HG03442 (cell line): ENCODE measurements at regions not wholly inside any gene's neighbourhood (a gene's known extent, or its start where the extent isn't known, plus 50 kb on each side); places are given as distances from the start of the nearest gene placed in this dataset.
"Not testable (repeated sequence)": the region's sequence is repeated elsewhere in the genome, so short reads cannot be mapped to it uniquely, and the experiment has no call there.

Source experiments
- ATAC-seq: cut with Tn5 transposase; IDR thresholded peaks from one replicate; pipeline ENCODE4 v1.9.1; 2021; ENCODE audit warnings: mild to moderate bottlenecking, moderate library complexity; ENCODE audit not compliant: unreplicated experiment

DNA sequence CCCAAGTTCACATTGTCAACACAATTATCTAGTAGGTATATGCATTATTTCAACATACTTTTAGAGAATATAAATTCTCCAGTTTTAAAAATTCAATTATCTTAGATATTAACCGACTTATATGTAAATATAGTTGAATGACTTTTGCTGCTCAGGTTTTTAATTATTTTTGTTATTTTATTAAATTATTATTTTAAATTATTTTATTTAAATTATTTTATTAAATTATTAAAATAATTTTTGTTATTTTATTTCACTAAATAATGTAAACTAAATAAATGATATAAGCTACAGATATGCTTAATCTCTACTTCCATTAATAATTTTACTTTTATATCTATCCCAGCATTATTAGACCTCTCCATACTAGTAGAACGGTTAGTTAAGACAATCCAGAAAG is 544.3 kb upstream of the ARRDC3 start:
- ATAC-seq: no peak

DNA sequence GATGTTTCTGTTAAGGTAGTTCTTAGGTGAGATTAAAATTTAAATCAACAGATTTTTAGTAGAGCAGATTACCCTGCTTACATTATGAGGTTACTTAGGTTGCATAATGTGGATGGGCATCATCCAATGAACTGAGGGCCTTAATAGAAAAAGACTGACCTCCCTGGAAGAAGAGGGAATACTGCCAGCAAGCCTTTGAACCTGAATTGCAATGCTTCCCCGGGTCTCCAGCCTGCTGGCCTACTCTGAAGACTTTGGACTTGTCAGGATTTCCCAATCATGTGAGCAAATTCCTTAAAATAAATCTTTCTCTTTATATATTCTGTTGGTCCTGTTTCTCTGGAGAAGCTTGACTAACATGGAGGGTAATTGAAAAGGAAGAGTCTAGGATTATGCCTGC is 542.1 kb upstream of the ARRDC3 start:
- no peak for ATAC-seq

DNA sequence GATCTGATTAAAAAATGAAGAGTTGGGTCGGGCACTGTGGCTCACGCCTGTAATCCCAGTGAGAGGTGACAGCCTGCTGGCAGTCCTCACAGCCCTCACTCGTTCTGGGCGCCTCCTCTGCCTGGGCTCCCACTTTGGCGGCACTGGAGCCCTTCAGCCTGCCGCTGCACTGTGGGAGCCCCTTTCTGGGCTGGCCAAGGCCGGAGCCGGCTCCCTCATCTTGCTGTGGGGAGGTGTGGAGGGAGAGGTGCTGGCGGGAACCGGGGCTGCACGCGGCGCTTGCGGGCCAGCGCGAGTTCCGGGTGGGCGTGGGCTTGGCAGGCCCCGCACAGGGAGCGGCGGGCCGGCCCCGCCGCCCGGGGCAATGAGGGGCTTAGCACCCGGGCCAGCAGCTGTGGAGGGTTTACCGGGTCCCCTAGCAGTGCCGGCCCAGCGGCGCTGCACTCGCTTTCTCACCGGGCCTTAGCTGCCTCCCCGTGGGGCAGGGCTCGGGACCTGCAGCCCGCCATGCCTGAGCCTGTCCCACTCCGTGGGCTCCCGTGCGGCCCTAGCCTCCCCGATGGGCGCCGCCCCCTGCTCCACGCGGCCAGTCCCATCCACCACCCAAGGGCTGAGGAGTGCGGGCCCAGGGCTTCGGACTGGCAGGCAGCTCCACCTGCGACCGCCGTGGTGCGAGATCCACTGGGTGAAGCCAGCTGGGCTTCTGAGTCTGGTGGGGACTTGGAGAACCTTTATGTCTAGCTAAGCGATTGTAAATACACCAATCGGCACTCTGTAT is 534.1 kb upstream of the ARRDC3 start:
- not testable (repeated sequence) for ATAC-seq

DNA sequence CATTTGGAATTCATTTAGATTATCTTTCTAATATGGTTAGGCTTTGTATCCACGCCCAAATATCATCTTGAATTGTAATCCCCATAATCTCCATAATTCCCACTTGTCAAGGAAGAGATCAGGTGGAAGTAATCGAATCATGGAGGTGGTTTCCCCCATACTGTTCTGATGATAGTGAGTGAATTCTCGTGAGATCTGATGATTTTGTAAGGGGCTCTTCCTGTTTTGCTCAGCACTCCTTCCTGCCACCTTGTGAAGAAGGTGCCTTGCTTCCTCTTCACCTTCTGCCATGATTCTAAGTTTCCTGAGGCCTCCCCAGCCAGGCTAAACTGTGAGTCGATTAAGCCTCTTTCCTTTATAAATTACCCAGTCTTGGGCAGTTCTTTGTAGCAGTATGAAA is 527.5 kb upstream of the ARRDC3 start:
- no peak for ATAC-seq

DNA sequence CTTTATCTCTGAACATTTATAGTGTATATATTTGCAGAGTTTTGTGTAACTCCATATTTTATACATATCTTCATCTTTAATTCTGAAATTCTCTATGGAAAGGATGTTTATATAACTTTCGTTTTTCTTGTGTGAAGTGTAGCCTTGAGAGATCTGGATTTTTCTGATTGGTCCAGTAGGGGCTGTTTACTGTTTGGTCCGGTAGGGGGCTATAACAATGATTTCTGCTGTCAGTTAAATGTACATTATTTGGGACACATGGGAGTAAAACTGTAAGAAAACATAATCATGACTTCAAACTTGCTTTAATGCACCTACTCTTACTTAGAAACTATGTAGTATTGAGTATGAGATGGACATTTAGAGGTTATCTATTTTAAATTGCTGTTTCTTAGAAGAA is 527.1 kb upstream of the ARRDC3 start:
- no peak for ATAC-seq

DNA sequence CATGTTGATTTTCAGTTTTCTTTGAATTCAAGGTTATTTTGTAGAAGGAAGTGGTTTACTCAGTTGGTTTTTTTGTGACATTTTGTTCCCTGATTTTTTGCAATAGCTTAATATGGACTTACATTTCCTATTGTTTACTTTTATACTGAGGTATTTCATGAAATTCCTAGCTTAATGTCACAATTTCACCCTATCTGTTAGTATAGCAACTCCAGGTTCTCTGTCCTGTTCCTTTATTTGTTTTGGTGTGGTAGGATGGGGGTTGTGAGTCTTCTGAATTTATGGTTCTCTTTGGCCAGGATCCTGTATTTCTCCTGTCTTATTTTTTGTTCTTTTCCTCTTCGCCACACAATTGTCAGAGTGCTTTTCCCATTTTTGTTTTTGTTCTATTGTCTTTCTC is 523.4 kb upstream of the ARRDC3 start:
- no peak for ATAC-seq

DNA sequence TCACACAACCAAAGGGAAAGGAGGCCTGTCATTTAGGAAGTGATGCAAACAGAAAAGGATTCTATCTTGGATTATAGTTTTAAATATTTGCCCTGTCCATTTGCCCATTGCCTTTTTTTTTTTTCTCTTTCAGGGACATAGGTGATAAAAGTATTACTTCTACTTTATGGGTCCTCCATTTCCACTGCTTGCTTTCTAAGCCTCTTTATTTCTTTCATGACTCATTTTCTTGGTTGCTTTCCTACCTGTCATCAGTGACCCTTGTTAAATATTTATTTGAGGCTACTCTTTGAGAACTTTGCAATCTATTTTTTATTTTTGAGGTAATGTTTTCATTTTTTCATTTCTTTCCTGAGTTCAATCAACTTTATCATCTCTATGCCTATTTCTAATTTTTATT is 522.9 kb upstream of the ARRDC3 start:
- no peak for ATAC-seq

DNA sequence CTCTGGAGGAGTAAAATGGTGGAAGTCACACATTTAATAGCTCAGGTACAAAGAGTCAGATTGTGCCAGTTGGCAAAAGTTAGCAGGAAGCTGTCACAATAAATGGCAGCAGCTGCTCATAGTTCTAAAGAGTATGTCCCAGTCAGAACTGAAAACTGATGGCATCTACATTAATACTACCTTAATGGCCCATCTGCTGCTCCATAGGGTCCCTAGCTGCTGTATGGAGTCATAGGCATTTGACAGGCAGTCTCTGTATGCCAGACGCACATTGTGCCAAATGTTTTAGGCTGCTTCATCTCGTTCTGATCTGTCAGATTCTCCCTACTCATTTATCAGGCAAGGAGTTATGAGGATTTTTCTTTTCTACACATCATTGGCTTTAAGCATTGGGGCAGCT is 515.8 kb upstream of the ARRDC3 start:
- no peak for ATAC-seq

DNA sequence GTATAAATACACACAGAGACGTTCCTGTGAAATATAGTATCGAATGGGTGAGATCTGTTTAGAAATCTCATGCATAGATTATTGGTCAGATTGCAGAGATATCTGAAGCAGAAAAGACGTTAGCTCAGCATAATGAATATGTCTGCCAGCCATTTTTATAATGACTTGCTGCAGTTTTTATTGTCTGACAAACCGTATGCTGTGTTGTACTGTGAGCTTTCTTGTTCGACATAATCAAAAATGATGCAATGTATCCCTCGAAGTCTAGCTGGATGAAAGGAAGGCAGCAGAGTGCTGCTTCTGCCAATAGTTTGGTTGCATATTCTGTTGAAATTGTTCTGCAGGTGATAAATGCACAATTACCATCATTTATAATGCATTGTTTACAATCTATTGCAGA is 514.9 kb upstream of the ARRDC3 start:
- ATAC-seq: no peak

DNA sequence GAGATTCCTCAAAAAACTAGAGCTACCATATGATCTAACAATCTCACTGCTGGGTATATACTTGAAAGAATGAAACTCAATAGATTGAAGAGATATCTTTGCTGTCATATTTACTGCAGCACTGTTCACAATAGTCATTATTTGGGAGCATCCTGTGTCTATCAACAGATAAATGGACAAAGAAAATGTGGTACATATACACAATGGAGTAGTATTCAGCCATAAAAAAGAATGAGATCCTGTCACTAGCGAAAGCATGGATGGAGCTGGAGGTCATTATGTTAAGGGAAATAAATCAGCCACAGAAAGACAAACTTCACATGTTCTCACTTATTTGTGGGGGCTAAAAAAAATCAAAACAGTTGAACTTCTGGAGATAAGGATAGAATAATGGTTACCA is 505.7 kb upstream of the ARRDC3 start:
- no peak for ATAC-seq

DNA sequence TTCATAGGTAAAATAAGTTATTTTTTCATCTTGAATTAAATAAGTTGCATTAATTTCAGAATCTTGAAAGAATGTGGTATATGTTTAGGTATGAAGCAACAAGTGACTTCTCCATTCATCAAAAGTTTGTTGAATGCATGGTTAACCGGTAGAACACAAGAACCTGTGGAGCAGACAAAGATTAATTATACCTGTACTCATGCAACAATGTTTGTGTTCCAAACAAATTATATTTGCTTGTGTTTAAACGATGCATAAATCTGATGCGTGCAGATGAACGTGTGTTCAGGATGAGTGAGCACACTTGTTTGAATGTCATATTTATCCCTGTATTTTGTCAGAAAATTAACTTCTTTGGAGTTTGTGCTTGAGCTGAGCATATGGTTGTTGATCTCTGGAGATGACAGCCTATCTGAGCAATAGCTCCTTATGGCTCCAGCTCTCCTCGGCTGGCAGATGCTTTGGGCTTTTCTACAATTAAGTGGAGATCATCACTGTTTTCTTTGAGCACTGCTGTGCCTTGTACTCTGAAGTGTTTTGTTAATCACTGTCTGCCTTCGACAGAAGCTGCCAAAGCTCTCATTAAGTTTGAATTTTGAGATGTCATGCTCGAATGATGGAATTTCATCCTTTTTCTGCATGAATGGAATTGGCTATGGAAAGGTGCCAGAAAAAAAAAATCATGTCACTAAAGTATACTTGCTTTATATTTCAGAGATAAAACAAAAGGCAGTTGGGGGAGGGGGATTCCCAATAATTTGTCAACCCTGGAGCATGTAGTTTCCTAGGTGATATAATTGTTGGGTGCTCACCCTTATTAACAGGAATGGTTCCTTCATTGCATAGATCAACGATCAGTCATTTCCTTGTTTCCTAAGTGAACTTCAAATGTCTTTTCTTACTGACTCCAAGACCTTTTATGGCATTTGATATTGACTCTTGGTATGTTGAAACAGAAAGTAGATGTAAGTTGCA is 502.5 kb upstream of the ARRDC3 start:
- no peak for ATAC-seq

DNA sequence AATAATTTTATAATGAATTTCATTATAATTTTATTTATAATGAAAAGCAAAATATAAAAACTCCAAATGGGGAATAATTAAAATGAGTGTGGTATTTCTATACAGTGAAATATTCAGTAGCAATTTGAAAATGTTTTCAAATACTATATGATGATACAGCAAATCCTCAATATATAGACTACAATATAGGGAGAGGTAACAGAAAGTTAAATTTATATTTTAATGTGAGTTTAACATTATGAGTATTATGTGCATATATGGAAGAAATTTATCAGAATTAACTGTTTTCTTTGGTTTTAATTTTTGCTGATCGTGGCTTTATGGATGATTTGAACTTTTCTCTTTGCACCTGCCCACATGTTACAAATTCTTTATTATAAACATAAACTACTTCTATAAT is 500.9 kb upstream of the ARRDC3 start:
- ATAC-seq: no peak

DNA sequence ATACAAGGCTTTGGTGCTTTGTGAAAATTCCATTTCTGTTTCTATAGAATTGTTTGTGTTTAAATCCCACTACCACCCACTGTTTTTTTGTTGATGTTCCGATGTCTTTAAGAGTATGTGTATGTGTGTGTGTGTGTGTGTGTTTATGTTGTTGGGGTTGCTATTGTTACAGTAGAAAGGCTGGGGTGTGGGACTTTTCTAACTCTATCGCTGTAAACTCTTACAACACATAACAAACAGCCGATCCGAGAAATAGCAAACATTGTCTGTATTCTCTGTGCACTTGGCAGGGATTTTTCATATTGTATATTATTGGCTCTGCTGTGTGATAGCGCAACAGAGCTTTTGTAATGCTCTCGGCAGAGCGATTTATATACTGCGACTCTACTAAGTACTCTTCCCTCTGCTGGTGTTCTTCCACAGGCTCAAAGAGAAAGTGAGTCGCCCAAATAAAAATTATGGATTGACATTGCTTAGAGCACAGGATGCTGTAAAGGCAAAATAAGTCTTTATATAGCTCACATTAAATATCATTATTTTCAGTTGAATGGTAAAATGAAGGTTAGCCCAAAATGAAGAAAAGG is 492.2 kb upstream of the ARRDC3 start:
- no peak for ATAC-seq

DNA sequence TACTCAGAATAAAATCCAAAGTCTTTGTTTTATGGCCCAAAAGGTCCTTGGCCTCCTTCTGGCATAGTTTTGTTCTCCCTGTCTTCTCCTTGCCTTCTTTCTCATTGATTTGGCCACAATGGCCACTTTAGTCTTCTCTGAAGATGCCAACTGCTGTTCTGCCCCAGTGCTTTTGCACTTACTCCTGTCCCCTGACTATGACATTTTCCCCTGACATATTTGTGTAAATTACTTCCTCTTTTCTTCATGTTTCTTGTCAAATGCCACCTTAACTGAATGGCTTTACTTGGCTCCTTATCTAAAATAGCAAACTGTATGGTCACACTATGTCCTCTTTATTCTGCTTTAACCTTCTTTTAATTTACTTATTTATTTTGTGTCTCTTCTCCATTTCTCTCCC is 484.7 kb upstream of the ARRDC3 start:
- ATAC-seq: no peak

DNA sequence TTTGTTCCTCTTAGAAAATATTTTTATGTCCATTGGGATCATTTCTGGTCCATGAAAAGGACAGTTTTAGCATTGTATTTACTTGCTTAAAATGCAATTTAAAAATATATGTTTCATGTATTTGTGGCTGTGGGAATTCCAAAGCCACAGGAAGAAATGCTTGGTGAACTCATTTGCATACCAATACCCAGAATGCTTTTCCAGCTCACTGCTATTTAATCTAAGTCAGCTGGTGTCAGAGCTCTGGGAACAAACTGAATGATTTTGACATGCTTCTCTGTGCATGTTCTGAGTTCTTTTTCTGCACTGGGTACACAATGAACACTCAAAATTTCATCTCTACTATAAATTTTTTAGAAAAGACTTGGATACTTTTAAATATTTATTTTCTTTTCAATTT is 482.8 kb upstream of the ARRDC3 start:
- ATAC-seq: no peak

DNA sequence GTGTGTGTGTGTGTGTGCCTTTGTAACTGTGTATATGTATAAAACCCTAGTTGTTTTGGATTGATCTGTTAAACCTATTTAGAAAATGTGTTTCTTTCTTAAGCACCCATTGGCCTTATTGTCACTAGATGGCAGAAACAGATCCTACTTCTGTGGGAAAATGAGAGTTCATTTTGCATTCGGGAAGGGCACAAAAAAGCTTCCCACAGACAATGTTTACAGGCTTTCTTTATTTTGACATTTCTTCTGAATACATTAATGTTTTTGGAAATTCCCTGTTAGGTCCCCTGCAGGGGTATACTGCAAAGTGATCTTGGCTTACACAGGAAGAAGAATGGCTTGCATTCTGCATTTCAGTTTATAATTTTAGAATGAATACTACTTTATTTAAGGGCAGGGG is 481.8 kb upstream of the ARRDC3 start:
- no peak for ATAC-seq

DNA sequence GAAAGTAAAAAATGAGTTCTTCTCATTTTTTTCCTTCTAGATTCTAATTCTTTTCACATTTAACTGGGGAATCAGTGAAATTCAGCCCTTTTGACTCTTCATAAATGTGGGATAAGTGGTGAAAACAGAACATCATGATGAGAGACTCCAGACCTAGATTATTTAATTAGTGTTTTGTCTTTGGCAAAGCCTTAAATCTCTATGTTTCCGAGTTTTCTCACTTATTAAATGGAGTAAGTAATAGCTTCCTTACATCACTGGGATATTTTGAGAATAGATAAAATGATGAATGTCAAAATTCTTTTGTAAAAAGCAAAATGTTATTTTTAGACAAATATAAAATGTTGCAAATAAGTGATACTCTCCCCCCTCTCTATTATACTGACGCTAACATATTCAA is 468.6 kb upstream of the ARRDC3 start:
- ATAC-seq: no peak

DNA sequence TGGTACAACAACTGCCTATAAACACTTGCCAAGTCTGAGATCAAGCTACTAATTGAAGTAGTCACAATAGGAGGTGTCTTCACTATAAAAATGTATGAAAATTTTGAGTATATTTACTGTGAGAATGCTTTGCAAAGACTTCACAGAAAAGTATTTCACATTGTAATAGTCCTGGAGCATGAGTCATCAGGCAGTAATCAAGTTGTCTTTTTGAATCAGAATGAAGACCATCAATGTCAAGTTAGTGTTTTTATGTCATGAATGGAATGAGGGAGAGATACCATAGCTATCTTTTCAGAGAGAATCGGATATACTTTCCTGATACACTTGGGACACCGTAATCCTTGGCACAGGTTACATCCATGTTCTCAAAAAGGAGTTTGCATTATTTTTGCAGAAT is 466.9 kb upstream of the ARRDC3 start:
- no peak for ATAC-seq

DNA sequence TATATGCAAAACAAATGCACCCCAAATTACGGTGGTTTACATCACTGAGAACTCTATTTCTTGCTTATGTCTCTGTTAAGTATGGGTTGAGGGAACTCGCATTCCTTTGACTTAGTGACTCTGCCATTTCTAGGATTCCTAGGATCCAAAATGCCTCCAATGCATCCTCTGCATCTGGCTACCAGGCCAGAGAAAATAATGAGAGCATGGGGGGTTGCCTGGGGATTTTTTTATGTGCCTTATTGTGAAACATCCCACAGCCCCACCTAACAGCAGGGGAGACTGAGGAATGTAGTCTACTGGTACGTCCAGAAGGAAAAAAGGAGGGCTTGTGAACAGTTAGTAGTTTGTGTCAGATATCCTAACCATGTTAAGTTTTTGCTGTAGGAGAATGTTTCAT is 466.0 kb upstream of the ARRDC3 start:
- no peak for ATAC-seq

DNA sequence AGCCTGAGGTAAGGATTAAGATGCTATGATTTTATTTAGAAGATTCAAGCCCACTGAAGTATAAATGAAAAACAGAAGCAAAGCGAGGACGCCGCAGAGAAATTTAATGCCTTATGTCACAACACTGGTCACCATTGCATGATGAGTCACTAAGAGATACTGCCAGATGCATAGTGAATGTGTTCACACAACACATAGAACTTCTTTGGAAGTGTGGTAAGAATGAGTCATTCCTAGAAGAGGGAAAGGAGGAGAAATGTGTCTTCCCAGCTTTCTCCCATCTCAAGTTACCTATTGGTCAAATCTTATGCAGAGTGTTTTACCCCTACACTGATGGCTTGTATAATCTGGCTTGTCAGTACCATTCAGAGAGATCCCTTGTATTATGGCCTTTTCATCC is 465.3 kb upstream of the ARRDC3 start:
- no peak for ATAC-seq

DNA sequence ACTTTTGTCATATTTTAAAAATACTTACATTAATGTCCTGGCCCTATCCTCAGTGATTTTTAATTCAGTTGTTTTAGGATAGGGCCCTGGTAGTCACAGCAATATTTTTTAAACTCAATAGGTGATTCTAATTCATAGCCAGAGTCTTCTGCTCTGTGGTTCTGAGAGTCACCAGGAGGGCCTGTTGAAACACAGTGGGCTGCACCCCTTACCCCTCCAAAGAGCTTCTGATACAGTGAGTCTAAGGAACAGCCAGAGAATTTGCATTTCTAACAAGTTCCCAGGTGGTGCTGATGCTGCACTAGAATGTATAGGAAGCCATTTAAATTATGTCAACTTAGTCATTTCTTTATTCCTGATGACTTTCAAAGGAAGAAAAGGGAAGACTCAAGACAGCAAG is 458.3 kb upstream of the ARRDC3 start:
- ATAC-seq: no peak

DNA sequence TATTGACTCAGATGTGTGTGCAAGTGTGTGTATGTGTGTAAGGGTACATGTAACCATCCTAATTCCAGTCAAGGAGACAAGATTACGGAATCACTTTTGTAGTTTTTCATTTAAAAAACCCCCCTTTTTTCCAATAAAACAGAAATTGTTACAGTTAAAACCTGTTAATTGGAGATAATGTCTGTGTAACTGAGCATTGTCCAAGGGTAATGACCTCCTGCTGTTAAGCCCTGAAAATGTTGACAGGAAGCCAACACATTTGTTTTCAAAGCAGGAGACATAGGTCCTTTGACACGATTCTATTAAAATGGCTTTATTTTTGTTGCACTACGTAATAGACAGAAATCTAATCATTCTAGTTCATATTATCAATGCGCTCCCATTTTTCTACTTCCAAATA is 457.3 kb upstream of the ARRDC3 start:
- no peak for ATAC-seq
